KG1 (cell line): ENCODE measurements at regions not wholly inside any gene's neighbourhood (a gene's known extent, or its start where the extent isn't known, plus 50 kb on each side); places are given as distances from the start of the nearest gene placed in this dataset.

ENCODE experiments used
- DNase-seq: peaks from one replicate; lab custom pipeline; 2025; lab: John Stamatoyannopoulos, UW

- DNase-seq, result no peak
Measured at GRCh38 chr11:80239217-80239616, 798.4 kb upstream of the TENM4 start.

GRCh38 chr11:80227915-80228314 is 787.1 kb upstream of the TENM4 start:
- no peak for DNase-seq

GRCh38 chr11:80214413-80214812 is 773.6 kb upstream of the TENM4 start:
- DNase-seq, result no peak

GRCh38 chr11:80211673-80212072 is 770.8 kb upstream of the TENM4 start:
- DNase-seq, result no peak

DNA sequence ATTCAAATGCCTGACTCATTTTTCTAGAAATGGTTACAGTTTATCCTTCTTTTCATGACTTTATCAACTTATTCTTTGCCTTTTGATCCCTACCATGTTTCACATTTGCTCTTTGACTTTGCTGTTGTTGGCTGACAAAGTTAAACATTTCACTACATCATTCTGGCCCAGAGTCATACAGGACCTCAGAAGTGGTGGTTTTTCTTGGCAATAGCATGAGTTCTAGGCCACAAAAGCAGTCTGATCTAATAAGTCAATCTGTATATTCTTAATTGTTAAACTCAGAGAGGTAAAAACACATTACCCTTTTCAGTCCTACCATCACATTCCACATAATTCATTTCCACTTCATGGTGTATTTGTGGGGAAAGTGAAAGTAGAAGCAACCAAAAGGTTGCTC is 763.2 kb upstream of the TENM4 start:
- DNase-seq, result no peak

- DNase-seq, result no peak
Measured at GRCh38 chr11:80196932-80197554, 756.2 kb upstream of the TENM4 start.

DNA sequence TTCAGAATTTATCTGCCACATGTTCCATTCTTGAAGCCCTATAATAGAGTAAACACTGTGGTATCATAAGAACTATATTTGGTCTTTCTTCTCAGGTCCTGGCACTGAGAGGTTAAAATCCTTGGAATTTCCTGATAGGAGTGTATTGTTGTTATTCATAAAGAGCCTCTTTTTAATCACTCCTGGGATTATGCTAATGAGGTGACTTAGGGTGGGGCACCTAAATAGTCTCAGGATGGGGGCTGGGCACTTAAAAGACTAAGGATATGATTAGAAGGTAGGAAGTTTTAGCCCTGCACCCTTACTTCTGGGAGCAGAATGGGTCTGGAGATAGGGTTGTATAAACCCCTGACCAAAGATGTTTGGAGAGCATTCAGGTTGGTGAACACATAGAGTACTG is 755.2 kb upstream of the TENM4 start:
- no peak for DNase-seq

- no peak for DNase-seq
Measured at GRCh38 chr11:80194625-80195024, 753.8 kb upstream of the TENM4 start.

DNA sequence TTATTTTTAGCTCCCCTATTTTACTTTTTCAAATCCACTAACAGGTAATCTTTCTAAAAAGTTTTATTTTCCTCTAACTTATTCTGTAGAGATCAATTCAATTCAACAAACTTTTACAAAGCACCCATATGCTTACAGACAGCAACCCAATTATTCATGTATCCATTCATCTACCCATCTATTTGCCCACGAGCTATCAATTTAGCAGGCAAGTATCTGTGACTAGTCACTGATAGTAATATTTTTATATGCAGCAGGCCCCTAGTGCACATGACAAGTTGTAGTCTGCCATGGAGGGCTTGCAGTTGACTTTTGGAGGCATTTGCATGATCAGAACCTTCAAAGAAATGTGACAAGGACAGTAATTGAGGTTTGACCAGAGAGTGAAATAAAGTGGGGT is 753.2 kb upstream of the TENM4 start:
- no peak for DNase-seq

GRCh38 chr11:80188076-80188627 is 747.3 kb upstream of the TENM4 start:
- no peak for DNase-seq

GRCh38 chr11:80186692-80187091 is 745.9 kb upstream of the TENM4 start:
- DNase-seq, result no peak

- no peak for DNase-seq
Measured at GRCh38 chr11:80182901-80183300, 742.1 kb upstream of the TENM4 start.

GRCh38 chr11:80173371-80174136 is 732.7 kb upstream of the TENM4 start:
- DNase-seq, result no peak

DNA sequence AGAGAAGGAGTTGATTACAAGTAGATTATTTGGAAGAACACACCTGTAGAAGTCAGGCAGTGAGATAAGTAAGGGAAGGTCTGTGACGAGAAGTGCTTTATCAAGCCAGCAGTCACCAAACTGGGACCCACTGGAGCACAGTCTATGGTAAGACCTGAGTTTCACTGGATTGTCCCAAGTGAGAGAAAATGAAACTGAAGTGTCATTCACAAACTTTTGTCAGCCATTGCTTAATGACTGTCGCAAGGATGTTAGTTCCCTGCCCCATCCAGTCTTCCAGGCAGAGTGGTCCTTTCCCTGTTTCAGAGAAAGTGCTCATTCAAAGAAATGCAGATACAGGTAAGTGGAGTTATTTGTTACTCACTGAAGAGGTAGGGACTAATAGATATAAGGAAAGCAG is 728.0 kb upstream of the TENM4 start:
- no peak for DNase-seq

DNA sequence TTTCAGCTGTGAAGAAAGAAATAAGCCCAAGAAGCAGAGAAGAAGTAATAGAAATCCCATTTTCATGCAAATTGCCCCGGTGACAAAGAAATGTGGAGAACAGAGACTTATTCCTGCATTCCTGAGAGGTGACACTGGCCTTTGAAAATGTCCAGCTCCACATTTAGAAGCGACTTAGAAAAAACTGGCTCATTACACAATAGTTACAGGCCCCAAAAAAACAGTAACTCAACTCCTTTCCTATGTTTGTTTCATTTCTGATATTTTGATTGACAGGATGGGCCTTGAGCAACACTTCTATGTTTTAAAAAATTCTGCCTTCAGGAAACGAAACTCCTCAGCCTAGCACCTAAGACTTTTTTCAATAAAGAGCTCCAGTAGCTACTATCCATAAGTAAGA is 726.9 kb upstream of the TENM4 start:
- DNase-seq, result no peak

- DNase-seq, result no peak
Measured at GRCh38 chr11:80165744-80166143, 724.9 kb upstream of the TENM4 start.

DNA sequence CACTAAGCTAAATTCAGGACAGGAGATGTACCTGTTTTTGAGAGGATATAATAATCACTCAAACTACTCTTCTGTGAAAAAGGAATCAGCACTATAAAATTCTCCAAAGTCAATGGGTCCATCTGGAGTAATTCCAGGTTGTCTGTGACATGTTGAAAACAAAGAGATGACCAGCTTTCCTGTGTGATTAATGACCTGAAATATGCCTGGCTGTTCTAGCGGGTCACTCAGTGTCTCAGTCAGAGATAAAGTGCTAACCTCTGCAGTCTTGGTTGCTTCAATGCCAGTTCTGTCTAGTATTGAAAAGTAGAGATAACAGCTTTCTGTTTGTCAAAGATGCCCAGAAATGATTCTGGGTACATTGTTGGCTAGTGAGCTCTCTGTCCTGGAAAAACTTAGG is 722.6 kb upstream of the TENM4 start:
- no peak for DNase-seq

GRCh38 chr11:80163011-80163410 is 722.2 kb upstream of the TENM4 start:
- DNase-seq, result no peak

- DNase-seq, result no peak
Measured at GRCh38 chr11:80162387-80162786, 721.6 kb upstream of the TENM4 start.

DNA sequence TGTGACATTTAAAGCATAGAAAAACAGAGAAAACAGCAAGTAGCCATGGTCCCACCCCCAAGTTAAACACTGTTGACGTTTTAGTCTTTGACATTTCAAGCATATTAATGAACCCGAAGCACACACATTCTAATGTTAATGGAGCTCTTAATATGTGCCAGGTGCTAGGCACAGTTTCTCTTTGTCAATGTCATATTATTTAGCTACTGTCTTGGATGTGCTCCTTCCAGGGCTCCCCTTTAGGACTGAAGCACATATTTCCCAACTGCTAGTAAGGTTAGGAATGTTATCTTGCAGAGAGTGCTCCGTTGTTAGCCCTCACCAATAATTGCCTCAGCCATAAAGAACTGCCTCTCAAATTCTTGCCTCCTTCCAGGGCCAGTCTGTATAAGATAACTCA is 716.6 kb upstream of the TENM4 start:
- no peak for DNase-seq

GRCh38 chr11:80156062-80156461 is 715.2 kb upstream of the TENM4 start:
- no peak for DNase-seq

- no peak for DNase-seq
Measured at GRCh38 chr11:80155412-80156017, 714.7 kb upstream of the TENM4 start.

- DNase-seq, result no peak
Measured at GRCh38 chr11:80146232-80146631, 705.4 kb upstream of the TENM4 start.
